ENCODE measurements at regions not wholly inside any gene's neighbourhood (a gene's known extent, or its start where the extent isn't known, plus 50 kb on each side); places are given as distances from the start of the nearest gene placed in this dataset.
A peak's percentile ranks its signal among the peaks of the same experiment; 100 is the strongest.
"Not testable (repeated sequence)": the region's sequence is repeated elsewhere in the genome, so short reads cannot be mapped to it uniquely, and the experiment has no call there.

GRCh38 chr12:66775871-66776270 lies 97.0 kb upstream of the GRIP1 start:
- DNase-seq: no peak

GRCh38 chr12:66776974-66777373 lies 98.1 kb upstream of the GRIP1 start:
- DNase-seq: no peak

GRCh38 chr12:66779466-66779865 lies 100.6 kb upstream of the GRIP1 start:
- DNase-seq: no peak

GRCh38 chr12:66786531-66787308 lies 107.8 kb upstream of the GRIP1 start:
- no peak for DNase-seq

- no peak for DNase-seq
Measured at GRCh38 chr12:66799551-66799950, 120.7 kb upstream of the GRIP1 start.

DNA sequence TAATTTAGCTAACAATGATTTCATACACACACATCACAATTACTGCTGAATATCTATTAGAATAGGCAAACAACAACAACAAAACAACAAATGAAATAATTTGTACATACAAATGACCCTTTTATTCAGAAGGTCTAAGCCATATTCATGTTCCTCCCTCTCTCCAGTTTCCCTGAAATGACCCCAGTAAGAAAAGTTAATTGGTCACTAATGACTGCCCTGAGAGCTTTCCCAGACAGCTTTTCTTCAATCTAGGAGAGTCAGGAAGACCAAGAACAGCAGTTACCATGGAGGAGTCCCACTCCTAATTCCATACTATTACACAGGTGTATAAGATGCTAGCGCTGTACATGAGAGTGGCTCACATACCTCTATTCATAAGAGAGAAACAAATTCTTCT lies 121.2 kb upstream of the GRIP1 start:
- no peak for DNase-seq

DNA sequence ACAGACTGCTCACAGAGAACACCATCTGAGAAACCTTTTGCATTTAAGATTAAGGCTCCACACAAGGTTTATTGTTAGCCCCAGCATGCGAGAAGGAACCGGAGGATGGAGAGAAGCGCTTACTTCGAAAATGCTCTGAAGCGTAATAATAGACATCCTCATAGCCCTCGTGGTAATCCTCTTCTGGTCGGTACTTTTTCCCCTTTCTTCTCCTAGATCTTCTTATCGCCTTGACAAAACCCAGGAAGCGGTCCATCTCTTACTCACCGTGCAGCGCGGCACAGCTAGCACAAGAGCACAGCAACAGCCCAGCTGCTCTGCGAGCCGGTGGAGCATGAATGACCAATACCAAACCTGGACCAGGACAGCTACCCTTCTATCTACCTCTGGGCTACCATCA lies 125.1 kb upstream of the GRIP1 start:
- no peak for DNase-seq

DNA sequence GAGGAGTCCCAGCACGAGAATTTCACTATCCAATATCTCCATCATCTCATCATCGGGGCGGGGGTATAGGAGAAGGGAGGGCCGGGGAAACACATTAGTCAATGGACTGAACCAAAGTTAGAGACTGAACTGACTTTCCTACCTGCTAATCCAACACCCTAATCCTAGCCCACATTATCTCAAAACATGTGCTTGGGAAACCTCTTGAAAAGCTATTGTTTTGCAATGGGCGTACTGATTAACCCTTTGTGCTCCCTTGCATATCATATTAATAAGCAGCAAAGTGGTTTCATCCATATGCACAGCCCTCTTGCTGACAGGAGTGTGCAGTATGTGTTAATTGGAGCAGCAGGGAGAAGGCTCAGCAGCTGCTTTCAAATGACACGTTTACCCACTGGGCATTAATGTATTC lies 125.7 kb upstream of the GRIP1 start:
- DNase-seq: no peak

- no peak for DNase-seq
Measured at GRCh38 chr12:66808606-66809005, 129.7 kb upstream of the GRIP1 start.

GRCh38 chr12:66813137-66813892 lies 134.4 kb upstream of the GRIP1 start:
- DNase-seq: no peak

- DNase-seq: no peak
Measured at GRCh38 chr12:66819587-66819986, 140.7 kb upstream of the GRIP1 start.

DNA sequence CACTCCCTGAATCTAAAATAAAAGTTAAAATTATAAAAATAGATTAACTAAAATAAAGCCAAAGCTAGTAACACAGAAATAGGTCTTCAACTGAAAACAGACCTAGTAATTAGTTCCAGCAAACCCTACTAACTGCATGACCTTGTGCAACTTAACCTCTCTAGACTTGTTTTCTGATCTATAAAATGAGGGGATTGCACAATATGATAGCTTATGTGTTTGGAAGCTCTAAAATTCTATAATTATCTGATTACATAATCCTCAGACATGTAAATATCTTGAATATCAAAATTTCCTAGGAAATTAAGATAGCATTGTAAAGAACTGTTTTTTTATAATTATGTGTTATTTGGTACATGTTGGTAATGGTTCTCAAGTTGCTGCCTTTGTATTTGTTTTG lies 144.1 kb upstream of the GRIP1 start:
- DNase-seq: no peak

DNA sequence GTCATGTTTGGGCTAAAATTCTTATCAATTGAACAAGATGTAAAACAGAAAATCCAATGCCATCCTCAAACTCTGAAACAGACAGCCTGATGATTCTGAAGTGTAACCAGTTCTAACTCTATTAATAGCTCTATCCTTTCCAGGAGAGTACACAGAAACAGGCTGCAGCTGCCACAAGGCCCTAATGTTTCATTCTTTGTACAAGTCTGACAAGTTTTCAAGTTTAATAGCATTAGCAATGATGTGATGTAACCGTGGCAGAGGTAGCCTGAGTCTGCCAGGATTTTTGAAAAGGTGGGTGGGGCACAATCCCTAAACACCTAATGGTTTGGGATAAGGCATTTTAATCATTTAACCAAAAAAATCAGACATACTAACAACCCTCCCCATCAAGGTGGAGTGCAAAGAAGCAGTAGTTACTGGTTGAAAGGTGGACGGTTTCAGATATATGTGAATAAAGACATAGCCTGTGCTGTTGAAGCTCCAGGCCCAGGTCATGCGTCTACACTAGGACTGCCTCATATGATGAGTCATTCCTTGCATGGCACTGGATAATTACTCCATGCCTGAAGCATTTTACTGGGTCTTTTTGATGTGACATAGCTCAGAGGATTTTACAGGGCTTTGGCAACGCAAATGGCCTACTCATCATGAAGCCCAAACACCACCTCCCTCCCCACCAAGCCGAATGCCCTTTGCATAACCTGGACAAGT lies 145.1 kb upstream of the GRIP1 start:
- peak; percentile 43 for DNase-seq

- DNase-seq: not testable (repeated sequence)
Measured at GRCh38 chr12:66825921-66826320, 147.0 kb upstream of the GRIP1 start.

DNA sequence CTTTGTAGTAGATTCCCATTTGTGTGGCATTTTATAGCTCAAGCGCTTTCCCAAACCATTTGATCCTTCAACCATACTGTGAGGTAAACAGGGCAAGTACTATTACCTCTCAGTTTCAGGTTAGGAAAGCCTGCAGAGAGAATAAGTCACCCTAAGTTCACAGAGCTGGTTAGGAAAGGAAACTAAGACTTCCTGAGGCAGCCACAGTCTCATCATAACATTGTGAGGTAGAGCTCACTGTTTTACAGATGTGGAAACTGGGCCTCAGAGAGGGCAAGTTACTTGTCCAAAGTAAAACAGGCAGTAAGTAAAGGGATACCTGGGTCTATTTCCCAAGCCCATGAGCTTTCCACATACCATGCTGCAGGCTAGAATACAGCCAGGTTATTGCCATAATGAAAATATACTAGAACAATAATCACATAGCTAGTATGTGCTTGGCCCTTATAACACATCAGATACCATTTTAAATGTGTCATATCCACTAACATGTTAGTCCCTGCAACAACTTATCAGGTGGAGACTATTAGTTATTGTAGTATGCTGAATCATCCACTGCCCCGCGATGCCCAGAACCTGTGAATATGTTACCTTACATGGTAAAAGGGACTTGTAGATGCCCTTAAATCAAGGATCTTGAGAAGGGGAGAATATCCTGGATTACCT lies 150.9 kb upstream of the GRIP1 start:
- DNase-seq: no peak

GRCh38 chr12:66831495-66831894 lies 152.6 kb upstream of the GRIP1 start:
- no peak for DNase-seq

DNA sequence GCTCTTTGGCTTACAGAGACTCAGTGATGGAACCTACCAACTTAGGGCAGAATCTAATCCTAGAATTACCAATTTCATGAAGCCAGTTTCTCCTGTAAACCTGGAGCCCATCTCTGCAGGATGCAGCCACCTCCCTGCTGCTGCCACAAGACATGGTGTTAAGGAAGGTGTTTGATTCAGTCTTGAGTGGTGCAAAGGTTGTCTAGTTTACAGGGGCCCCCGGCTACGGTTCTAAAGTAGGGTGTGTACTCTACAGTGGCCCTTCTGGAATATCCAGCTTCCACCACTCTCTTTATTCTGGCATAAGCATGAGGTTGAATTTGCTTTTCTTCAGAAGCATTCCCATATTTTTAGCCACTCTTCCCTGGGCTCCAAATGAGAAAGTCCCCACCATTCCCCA lies 154.1 kb upstream of the GRIP1 start:
- DNase-seq: no peak

DNA sequence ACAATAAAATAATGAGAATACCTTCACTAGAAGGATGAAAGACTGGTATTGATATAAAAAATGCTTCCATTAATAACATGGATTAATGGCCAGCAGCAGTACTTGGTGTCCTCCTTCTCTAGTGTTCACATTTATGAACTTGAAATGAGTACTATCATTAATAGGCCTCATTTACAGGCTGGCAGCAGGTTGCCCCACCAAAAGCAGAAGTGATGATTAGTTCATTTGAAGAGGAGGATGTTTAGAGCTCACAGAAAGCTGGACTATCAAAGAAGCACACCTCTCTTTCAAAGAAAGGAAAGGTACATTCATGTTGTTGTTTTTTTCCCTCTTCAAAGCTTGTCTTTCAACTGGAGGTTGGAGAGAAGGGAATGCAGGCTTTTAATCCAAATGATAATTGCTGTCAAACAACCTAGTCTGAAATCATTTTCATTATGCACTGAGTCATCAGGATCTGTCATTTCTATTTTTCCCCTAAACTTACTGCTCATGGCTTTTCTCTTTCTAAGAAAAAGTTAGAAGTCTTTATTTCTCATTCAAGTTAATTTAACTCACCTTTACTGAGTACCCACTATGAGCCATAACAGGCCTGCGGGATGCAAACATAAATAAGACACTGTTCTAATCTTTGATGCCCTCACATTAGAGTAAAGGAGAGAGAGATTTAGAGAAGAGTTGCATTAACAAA lies 157.9 kb upstream of the GRIP1 start:
- DNase-seq: no peak

DNA sequence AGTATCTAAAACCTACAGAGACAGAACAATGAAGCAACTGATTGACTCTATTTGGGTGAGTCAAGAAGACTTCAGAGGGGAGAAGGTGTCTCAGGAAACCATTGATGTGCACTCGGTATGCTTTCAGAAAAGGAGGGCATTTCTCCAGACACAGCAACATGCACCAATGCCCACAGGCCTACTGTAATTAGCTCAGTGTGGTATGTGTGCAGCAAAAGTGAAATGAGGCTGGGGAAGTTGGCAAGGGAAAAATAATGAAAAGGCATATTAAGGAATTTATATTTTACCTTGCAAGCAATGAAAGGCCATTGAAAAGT lies 158.4 kb upstream of the GRIP1 start:
- DNase-seq: no peak

GRCh38 chr12:66838366-66838765 lies 159.5 kb upstream of the GRIP1 start:
- DNase-seq: no peak

DNA sequence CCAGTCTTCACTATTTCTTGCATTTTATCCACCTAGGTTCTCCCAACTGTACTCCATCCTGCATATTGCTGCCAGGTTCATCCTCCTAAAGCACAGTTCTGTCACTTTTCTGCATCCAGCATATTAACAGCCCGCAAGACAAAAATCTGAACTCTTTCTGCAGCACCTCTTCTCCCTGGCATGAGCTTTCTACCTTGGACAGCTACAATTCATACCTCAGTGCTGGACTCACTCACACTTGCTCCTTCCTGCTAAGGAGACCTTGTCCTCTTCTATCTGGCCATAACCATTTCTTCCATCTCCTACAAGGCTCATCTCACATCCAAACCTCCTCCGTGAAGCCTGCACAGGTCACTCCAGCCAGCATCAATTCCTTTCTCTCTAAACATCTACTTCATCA lies 170.1 kb upstream of the GRIP1 start:
- DNase-seq: no peak

- no peak for DNase-seq
Measured at GRCh38 chr12:66851134-66851533, 172.3 kb upstream of the GRIP1 start.

DNA sequence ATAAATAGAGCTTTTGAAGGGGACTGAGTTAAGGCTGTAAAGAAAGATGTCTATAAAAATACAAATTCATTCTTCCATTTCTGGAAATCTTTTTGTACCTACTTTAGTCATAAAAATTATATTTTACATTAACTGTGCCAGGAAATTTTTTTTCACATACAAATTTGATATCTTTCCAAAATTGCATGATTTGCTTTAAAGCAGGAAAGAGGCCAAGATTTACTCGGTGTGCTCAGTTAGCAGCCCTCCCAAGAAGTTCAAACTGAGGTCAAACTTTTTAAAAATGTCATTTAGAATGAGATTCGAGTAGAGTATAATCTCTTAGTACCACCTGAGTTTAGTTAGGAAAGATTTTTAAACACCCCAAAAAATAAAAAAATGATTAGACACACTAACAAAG lies 173.2 kb upstream of the GRIP1 start:
- no peak for DNase-seq
